Type B pancreatic cell (in vitro differentiated cells): ENCODE measurements at regions not wholly inside any gene's neighbourhood (a gene's known extent, or its start where the extent isn't known, plus 50 kb on each side); places are given as distances from the start of the nearest gene placed in this dataset.

ENCODE experiments used
- DNase-seq: peaks from one replicate; pipeline ENCODE4 v3.0.0; 2021; ENCODE audit warnings: mixed read lengths; ENCODE audit not compliant: unreplicated experiment; ENCODE audit errors: extremely low spot score
- H3K27ac Mint-ChIP-seq: 2 replicates; pipeline ENCODE4 v1.8.0; 2021; ENCODE audit warnings: mild to moderate bottlenecking, mixed read lengths
- H3K27me3 Mint-ChIP-seq: 2 replicates; pipeline ENCODE4 v1.8.0; 2021; ENCODE audit warnings: mixed read lengths
- H3K36me3 Mint-ChIP-seq: 2 replicates; pipeline ENCODE4 v1.8.0; 2021; ENCODE audit warnings: mixed read lengths
- H3K4me1 Mint-ChIP-seq: one replicate; pipeline ENCODE4 v1.8.0; 2021; ENCODE audit warnings: mixed read lengths; ENCODE audit not compliant: unreplicated experiment
- H3K4me3 Mint-ChIP-seq: 2 replicates; pipeline ENCODE4 v1.8.0; 2021; ENCODE audit warnings: mild to moderate bottlenecking, mixed read lengths
- H3K9me3 Mint-ChIP-seq: 2 replicates; pipeline ENCODE4 v1.8.0; 2021; ENCODE audit warnings: mixed read lengths
- CTCF ChIP-seq: fragments of 200-600 bp; sonication (generic); conservative IDR thresholded peaks from 2 replicates; pipeline ENCODE4 v1.5.0; 2021; ENCODE audit warnings: antibody characterized with exemption, mild to moderate bottlenecking

- no peak overlapping the region for H3K27ac Mint-ChIP-seq
- no peaks in the 10 kb centered on the region for H3K36me3 Mint-ChIP-seq
- H3K4me3 Mint-ChIP-seq, result no peak overlapping the region
- no peak for DNase-seq
- H3K4me1 Mint-ChIP-seq, result peaks cover 5% of the 10 kb centered on the region
- no peaks in the 10 kb centered on the region for H3K27me3 Mint-ChIP-seq
- peaks cover 4% of the 10 kb centered on the region for H3K9me3 Mint-ChIP-seq
- no peak for TF ChIP-seq CTCF
Measured at GRCh38 chr5:33043343-33043997, 332.3 kb downstream of the NPR3 start.

- TF ChIP-seq CTCF, result no peak
- Mint-ChIP-seq H3K27me3 (no peaks in the 10 kb centered on the region), H3K4me1 (peaks cover 5% of the 10 kb centered on the region), H3K36me3 (no peaks in the 10 kb centered on the region), H3K9me3 (peaks cover 3% of the 10 kb centered on the region), H3K4me3 (no peak overlapping the region), H3K27ac (no peak overlapping the region)
- DNase-seq, result no peak
Measured at GRCh38 chr5:33046091-33046490, 335.0 kb downstream of the NPR3 start.

- H3K36me3 Mint-ChIP-seq, result no peaks in the 10 kb centered on the region
Measured at GRCh38 chr5:33048315-33048714, 337.2 kb downstream of the NPR3 start.

GRCh38 chr5:33049298-33049697 is 338.2 kb downstream of the NPR3 start:
- Mint-ChIP-seq H3K9me3 (no peaks in the 10 kb centered on the region), H3K27ac (no peak overlapping the region), H3K27me3 (no peaks in the 10 kb centered on the region), H3K36me3 (no peaks in the 10 kb centered on the region), H3K4me1 (peaks cover 5% of the 10 kb centered on the region), H3K4me3 (no peak overlapping the region)
- DNase-seq, result no peak
- TF ChIP-seq CTCF, result no peak

More at GRCh38 chr5:33048315-33048714, 337.2 kb downstream of the NPR3 start:
- H3K4me1 Mint-ChIP-seq, result peaks cover 5% of the 10 kb centered on the region
- no peaks in the 10 kb centered on the region for H3K27me3 Mint-ChIP-seq
- H3K4me3 Mint-ChIP-seq, result no peak overlapping the region
- TF ChIP-seq CTCF, result no peak
- no peaks in the 10 kb centered on the region for H3K9me3 Mint-ChIP-seq
- DNase-seq, result no peak
- H3K27ac Mint-ChIP-seq, result no peak overlapping the region

GRCh38 chr5:33049842-33050241 is 338.7 kb downstream of the NPR3 start:
- no peaks in the 10 kb centered on the region for H3K36me3 Mint-ChIP-seq
- no peak overlapping the region for H3K4me3 Mint-ChIP-seq
- H3K27me3 Mint-ChIP-seq, result no peaks in the 10 kb centered on the region
- TF ChIP-seq CTCF, result no peak
- no peak overlapping the region for H3K27ac Mint-ChIP-seq
- H3K9me3 Mint-ChIP-seq, result no peaks in the 10 kb centered on the region
- DNase-seq, result no peak
- peaks cover 5% of the 10 kb centered on the region for H3K4me1 Mint-ChIP-seq

- Mint-ChIP-seq H3K9me3 (no peaks in the 10 kb centered on the region), H3K36me3 (no peaks in the 10 kb centered on the region), H3K4me1 (no peaks in the 10 kb centered on the region), H3K27ac (no peak overlapping the region), H3K4me3 (no peak overlapping the region), H3K27me3 (no peaks in the 10 kb centered on the region)
- TF ChIP-seq CTCF, result no peak
- no peak for DNase-seq
Measured at GRCh38 chr5:33059081-33059480, 348.0 kb downstream of the NPR3 start.
